Muscle of arm (tissue), 1 donor: ENCODE measurements at regions not wholly inside any gene's neighbourhood (a gene's known extent, or its start where the extent isn't known, plus 50 kb on each side); places are given as distances from the start of the nearest gene placed in this dataset.
"Not testable (repeated sequence)": the region's sequence is repeated elsewhere in the genome, so short reads cannot be mapped to it uniquely, and the experiment has no call there.

Experiments used
- DNase-seq: peaks from one replicate; pipeline ENCODE4 v3.0.0-alpha.2; 2013

- DNase-seq = peak; percentile 88
Observed at GRCh38 chr3:11739706-11740105, 96.0 kb upstream of the VGLL4 start.

DNA sequence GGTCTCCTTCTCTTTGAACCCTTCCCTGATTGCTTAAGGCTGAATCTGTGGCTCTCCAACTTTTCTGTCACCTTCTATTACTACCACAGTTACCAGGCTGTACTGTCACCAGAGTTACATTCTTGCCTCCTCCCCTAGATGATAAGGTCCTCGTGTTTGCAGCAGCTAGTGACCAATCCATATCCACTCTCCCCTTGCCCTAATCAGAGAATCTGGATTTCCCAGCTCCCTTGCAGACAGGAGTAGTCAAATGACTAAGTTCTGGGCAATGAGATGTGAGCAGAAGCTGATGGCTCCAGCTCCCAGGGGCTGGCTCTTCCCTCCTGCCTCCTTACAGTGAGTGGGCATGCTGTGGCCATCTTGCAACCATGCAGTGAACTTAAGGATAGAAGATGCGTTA, 95.4 kb upstream of the VGLL4 start:
- no peak for DNase-seq

GRCh38 chr3:11737742-11738141, 94.0 kb upstream of the VGLL4 start:
- no peak for DNase-seq

- no peak for DNase-seq
Observed at GRCh38 chr3:11736136-11736833, 92.6 kb upstream of the VGLL4 start.

GRCh38 chr3:11735638-11736037, 91.9 kb upstream of the VGLL4 start:
- DNase-seq = no peak

GRCh38 chr3:11735111-11735510, 91.4 kb upstream of the VGLL4 start:
- DNase-seq = not testable (repeated sequence)

DNA sequence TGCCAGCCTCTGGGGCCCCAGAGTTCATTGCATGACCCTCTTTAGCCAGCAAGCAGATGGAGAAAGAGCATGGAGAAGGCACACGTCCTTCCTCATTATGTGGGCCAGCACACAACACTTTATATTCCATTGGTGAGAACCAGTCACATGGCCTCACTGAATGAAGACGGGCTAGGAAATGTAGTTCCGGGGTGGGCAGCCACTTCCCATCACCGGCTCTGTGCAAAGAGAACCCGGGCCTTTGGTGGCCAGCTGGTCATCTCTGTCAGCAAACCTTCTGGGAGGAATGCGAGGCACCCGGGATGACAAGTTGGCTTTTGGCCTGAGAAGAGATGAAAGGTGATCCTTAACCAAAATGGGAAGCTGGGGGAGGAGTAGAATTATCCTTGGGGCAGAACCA, 90.2 kb upstream of the VGLL4 start:
- DNase-seq = no peak

- DNase-seq = no peak
Observed at GRCh38 chr3:11727207-11727606, 83.5 kb upstream of the VGLL4 start.

GRCh38 chr3:11726146-11726545, 82.4 kb upstream of the VGLL4 start:
- DNase-seq = no peak

GRCh38 chr3:11725340-11725641, 81.6 kb upstream of the VGLL4 start:
- not testable (repeated sequence) for DNase-seq

- DNase-seq = no peak
Observed at GRCh38 chr3:11724615-11725339, 81.1 kb upstream of the VGLL4 start.

- peak; percentile 53 for DNase-seq
Observed at GRCh38 chr3:11721479-11721878, 77.8 kb upstream of the VGLL4 start.

DNA sequence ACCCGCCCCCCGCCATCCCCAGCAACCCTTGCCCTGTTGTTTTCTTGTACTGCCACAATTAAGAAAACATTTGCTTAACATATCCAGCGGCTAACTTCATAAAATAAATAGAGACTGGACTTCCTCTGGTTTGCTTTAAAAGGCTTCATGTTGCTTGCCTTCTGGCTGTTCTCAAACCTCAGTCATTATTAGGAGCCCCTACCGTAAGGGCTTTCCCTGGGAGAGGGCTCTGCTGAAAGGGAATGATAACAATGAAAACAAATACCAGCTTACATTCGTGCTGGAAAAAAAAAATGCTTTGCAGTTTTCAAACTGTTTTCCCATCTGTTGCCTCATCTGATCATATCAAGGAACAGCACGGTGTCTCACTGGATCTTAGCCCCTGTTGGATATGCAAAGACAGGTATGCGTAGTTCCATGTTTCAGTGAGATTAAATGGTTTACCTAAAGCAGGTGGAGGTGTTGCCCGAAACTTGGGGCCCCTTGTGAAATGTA, 77.2 kb upstream of the VGLL4 start:
- DNase-seq = peak; percentile 5

- peak; percentile 75 for DNase-seq
Observed at GRCh38 chr3:11720304-11720898, 76.7 kb upstream of the VGLL4 start.

- DNase-seq = peak; percentile 43
Observed at GRCh38 chr3:11719406-11720303, 75.9 kb upstream of the VGLL4 start.

DNA sequence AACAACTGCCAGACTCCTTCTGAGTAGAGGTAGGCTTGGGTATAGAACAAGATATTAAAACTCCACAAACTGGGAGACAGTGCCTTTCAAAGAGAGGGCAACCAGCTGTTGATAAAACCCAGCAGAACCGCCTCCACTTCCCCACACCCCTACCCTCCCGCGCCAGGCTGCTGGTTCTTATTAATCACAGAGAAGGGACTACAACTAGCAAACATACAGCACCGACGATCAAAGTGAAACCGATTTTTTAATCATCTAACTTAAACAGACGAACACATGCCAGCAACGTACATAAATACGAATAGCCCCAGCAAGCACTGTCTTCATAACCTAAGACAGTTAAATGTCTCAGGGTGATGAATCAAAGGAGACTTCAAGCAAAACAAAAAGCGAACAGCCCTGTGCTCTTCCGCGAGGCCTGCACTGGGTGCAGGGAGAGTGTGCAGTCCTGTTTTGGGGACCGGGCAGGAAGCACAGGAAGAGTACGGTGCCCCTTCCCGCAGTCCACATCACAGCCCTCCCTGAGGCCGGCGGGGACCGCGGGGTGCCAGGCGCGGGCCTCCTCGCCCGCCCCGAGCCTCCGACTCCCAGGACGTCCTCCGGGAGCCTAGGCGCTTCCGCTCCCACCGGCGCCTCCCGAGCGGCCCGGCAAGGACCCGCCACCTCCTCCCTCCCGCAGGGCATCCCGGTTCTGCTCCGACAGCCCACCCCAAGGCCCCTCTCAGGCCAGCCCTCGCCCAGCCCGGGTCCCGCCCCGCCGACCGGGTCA, 75.1 kb upstream of the VGLL4 start:
- peak; percentile 52 for DNase-seq

- peak; percentile 47 for DNase-seq
Observed at GRCh38 chr3:11717768-11718636, 74.3 kb upstream of the VGLL4 start.

DNA sequence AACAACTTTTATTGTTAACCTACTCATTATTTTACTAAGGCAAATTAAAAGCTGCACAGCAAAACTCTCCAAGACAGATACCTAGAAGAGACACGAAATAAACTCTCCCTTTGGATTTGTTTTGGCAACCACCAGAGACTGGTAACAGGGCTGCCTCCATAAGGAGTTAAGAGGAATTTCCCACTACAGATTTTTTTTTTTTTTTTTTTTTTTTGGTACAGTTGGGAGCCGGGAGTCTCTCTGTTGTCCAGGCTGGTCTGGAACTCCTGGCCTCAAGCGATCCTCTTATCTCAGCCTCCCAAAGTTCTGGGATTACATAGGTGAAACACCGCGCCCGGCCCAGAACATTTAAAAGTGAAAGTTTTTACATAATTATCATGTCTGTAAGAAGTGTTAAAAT, 73.6 kb upstream of the VGLL4 start:
- DNase-seq = no peak

GRCh38 chr3:11716573-11717290, 73.0 kb upstream of the VGLL4 start:
- no peak for DNase-seq

GRCh38 chr3:11713171-11713570, 69.5 kb upstream of the VGLL4 start:
- DNase-seq = no peak
